Duodenal mucosa (tissue), 2 donors: ENCODE measurements at regions not wholly inside any gene's neighbourhood (a gene's known extent, or its start where the extent isn't known, plus 50 kb on each side); places are given as distances from the start of the nearest gene placed in this dataset.

ENCODE experiments used
- H3K27ac ChIP-seq: one replicate; pipeline ENCODE4 v1.7.0; 2013; ENCODE audit warnings: low read depth, low read length
- H3K27me3 ChIP-seq, 2 donors: one replicate each; pipeline ENCODE4 v1.7.0; 2013; ENCODE audit warnings: low read length in 2 of 2, control low read depth in 1 of 2; ENCODE audit not compliant: insufficient read depth in 2 of 2, control insufficient read depth in 1 of 2
- H3K36me3 ChIP-seq, 2 donors: one replicate each; pipeline ENCODE4 v1.7.0; 2013; ENCODE audit warnings: low read length in 2 of 2, control low read depth in 1 of 2; ENCODE audit not compliant: insufficient read depth in 2 of 2, control insufficient read depth in 1 of 2
- H3K4me1 ChIP-seq, 2 donors: one replicate each; pipeline ENCODE4 v1.7.0; 2013; ENCODE audit warnings: low read length in 2 of 2, control low read depth in 1 of 2; ENCODE audit not compliant: insufficient read depth in 2 of 2, control insufficient read depth in 1 of 2
- H3K4me3 ChIP-seq, 2 donors: one replicate each; pipeline ENCODE4 v1.7.0; 2013; ENCODE audit warnings: low read length in 2 of 2, low read depth in 1 of 2
- H3K9ac ChIP-seq, 2 donors: one replicate each; pipeline ENCODE4 v1.7.0; 2013; ENCODE audit warnings: low read length in 2 of 2, low read depth in 1 of 2
- H3K9me3 ChIP-seq, 2 donors: one replicate each; pipeline ENCODE4 v1.7.0; 2013; ENCODE audit warnings: low read length in 2 of 2, control low read depth in 1 of 2; ENCODE audit not compliant: control insufficient read depth in 1 of 2

GRCh38 chr16:86894029-86894567, 315.7 kb downstream of the FOXL1 start:
- Histone ChIP-seq H3K27me3 (no peaks in the 10 kb centered on the region), H3K9ac (no peak overlapping the region), H3K36me3 (no peaks in the 10 kb centered on the region), H3K9me3 (no peaks in the 10 kb centered on the region), H3K4me3 (no peak overlapping the region), H3K4me1 (no peaks in the 10 kb centered on the region), H3K27ac (no peak overlapping the region)

DNA sequence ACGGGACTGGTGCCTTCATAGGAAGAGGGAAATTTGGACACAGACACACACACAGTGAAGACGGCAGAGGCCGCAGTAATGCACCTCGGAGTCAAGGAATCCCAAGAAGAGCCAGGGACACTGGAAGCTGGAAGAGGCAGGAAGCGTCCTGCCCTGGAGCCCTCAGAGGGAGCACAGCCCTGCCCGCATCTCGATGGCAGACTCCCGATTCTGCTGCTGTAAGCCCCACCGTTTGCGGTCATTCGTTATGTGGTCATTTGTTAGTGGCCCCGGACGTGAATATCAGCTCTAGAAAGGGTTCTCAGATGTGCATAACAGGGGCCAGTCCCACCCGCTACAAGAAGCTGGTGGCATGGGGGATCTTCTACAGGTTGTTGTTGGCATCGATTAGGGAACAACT, 316.6 kb downstream of the FOXL1 start:
- Histone ChIP-seq H3K4me3 (no peak overlapping the region), H3K9ac (no peak overlapping the region), H3K36me3 (no peaks in the 10 kb centered on the region), H3K9me3 (no peaks in the 10 kb centered on the region), H3K27ac (no peak overlapping the region), H3K4me1 (no peaks in the 10 kb centered on the region), H3K27me3 (no peaks in the 10 kb centered on the region)

- no peaks in the 10 kb centered on the region for H3K4me1 ChIP-seq
- H3K9ac ChIP-seq, result no peak overlapping the region
- H3K27ac ChIP-seq, result no peak overlapping the region
- no peaks in the 10 kb centered on the region for H3K9me3 ChIP-seq
- H3K36me3 ChIP-seq, result no peaks in the 10 kb centered on the region
- no peak overlapping the region for H3K4me3 ChIP-seq
- no peaks in the 10 kb centered on the region for H3K27me3 ChIP-seq
Observed at GRCh38 chr16:86895606-86896005, 317.3 kb downstream of the FOXL1 start.

- Histone ChIP-seq H3K27me3 (no peaks in the 10 kb centered on the region), H3K9ac (no peak overlapping the region), H3K27ac (no peak overlapping the region), H3K4me3 (no peak overlapping the region), H3K36me3 (no peaks in the 10 kb centered on the region), H3K4me1 (no peaks in the 10 kb centered on the region), H3K9me3 (no peaks in the 10 kb centered on the region)
Observed at GRCh38 chr16:86896976-86897375, 318.6 kb downstream of the FOXL1 start.

DNA sequence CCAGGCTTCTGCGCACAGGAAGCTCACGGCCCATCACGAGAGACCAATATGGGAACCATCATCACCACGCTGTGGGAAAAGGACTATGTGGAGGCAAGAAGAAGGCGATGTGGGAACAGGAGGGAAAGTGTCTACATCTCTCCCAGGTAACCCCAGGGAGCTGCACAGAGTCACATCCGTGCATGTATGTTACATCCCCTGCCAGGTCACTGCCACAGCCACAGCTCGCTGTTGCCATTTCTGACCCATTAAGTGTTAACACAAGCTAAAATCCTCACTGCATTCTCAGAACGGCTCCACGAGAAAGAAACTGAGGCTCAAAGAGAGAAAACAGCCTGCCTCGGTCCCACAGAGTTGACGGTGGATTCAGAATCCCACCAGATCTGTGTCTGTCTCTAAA, 319.1 kb downstream of the FOXL1 start:
- H3K9ac ChIP-seq, result no peak overlapping the region
- no peaks in the 10 kb centered on the region for H3K4me1 ChIP-seq
- H3K9me3 ChIP-seq, result no peaks in the 10 kb centered on the region
- H3K27ac ChIP-seq, result no peak overlapping the region
- H3K36me3 ChIP-seq, result no peaks in the 10 kb centered on the region
- H3K27me3 ChIP-seq, result no peaks in the 10 kb centered on the region
- no peak overlapping the region for H3K4me3 ChIP-seq

- no peak overlapping the region for H3K9ac ChIP-seq
- no peaks in the 10 kb centered on the region for H3K4me1 ChIP-seq
- H3K9me3 ChIP-seq, result no peaks in the 10 kb centered on the region
- no peak overlapping the region for H3K27ac ChIP-seq
- H3K27me3 ChIP-seq, result no peaks in the 10 kb centered on the region
- no peaks in the 10 kb centered on the region for H3K36me3 ChIP-seq
- H3K4me3 ChIP-seq, result no peak overlapping the region
Observed at GRCh38 chr16:86898386-86898785, 320.0 kb downstream of the FOXL1 start.

- no peaks in the 10 kb centered on the region for H3K27me3 ChIP-seq
- H3K36me3 ChIP-seq, result no peaks in the 10 kb centered on the region
- no peaks in the 10 kb centered on the region for H3K9me3 ChIP-seq
- no peaks in the 10 kb centered on the region for H3K4me1 ChIP-seq
- H3K9ac ChIP-seq, result no peak overlapping the region
- H3K4me3 ChIP-seq, result no peak overlapping the region
- no peak overlapping the region for H3K27ac ChIP-seq
Observed at GRCh38 chr16:86899151-86899550, 320.8 kb downstream of the FOXL1 start.

DNA sequence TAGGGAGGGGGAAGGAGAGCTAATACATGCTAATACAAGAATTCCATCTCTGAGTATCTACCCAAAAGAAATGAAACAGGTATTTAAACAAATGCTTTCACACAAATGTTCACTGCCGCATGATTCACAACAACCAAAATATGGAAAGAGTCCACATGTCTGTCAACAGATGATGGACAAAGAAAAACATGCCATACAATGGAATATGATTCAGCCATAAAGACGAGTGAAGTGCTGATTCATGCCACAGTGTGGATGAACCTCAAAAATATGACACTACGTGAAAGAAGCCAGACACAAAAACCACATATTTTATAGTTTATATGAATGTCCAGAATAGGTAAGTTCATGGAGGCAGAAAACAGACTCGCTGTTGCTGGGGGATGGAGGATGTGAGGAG, 321.4 kb downstream of the FOXL1 start:
- Histone ChIP-seq H3K27ac (no peak overlapping the region), H3K36me3 (no peaks in the 10 kb centered on the region), H3K9ac (no peak overlapping the region), H3K4me3 (no peak overlapping the region), H3K9me3 (no peaks in the 10 kb centered on the region), H3K27me3 (no peaks in the 10 kb centered on the region), H3K4me1 (no peaks in the 10 kb centered on the region)

- Histone ChIP-seq H3K4me3 (no peak overlapping the region), H3K27ac (no peak overlapping the region), H3K36me3 (no peaks in the 10 kb centered on the region), H3K9ac (no peak overlapping the region), H3K9me3 (no peaks in the 10 kb centered on the region), H3K4me1 (no peaks in the 10 kb centered on the region), H3K27me3 (no peaks in the 10 kb centered on the region)
Observed at GRCh38 chr16:86901483-86901882, 323.1 kb downstream of the FOXL1 start.

DNA sequence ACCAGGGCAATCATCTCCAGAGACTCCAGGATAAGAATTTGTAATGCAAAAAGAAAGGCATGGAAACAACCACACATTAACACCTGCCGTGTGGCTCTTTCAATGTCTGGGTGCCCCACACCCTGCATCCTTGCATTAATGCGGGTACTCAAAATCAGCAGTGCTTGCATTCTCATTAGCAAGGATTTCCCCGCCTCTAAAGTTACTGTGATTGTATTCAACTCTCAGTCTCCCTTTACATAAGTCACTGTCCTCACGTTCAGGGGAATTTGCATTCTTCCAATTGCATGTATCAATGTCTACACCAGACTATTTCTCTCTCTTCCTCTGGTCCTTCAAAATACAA, 324.3 kb downstream of the FOXL1 start:
- Histone ChIP-seq H3K27me3 (no peaks in the 10 kb centered on the region), H3K4me1 (no peaks in the 10 kb centered on the region), H3K9ac (no peak overlapping the region), H3K9me3 (no peaks in the 10 kb centered on the region), H3K36me3 (no peaks in the 10 kb centered on the region), H3K27ac (no peak overlapping the region), H3K4me3 (no peak overlapping the region)

DNA sequence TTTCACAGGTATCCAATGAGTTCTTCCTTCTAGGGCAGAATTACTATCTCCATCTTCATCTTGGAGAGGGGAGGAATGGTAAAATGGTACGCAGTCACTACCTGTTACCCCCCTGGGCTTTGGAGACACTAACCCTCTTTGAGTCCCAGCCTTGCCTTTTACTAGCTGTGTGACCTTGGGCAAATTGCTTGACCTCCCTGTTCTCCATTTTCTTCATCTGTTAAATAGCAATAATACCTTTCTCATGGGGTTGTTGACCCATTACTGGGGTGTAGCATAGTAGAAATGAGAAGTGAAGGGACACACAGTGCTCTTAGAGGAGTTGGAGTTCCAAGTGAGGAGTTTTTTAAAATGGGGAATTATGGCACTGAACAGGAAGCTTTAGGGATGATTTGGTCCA, 324.7 kb downstream of the FOXL1 start:
- H3K27ac ChIP-seq, result no peak overlapping the region
- H3K36me3 ChIP-seq, result no peaks in the 10 kb centered on the region
- no peaks in the 10 kb centered on the region for H3K27me3 ChIP-seq
- H3K4me1 ChIP-seq, result no peaks in the 10 kb centered on the region
- no peak overlapping the region for H3K4me3 ChIP-seq
- H3K9ac ChIP-seq, result no peak overlapping the region
- H3K9me3 ChIP-seq, result no peaks in the 10 kb centered on the region
